ENCODE measurements at regions not wholly inside any gene's neighbourhood (a gene's known extent, or its start where the extent isn't known, plus 50 kb on each side); places are given as distances from the start of the nearest gene placed in this dataset.

DNA sequence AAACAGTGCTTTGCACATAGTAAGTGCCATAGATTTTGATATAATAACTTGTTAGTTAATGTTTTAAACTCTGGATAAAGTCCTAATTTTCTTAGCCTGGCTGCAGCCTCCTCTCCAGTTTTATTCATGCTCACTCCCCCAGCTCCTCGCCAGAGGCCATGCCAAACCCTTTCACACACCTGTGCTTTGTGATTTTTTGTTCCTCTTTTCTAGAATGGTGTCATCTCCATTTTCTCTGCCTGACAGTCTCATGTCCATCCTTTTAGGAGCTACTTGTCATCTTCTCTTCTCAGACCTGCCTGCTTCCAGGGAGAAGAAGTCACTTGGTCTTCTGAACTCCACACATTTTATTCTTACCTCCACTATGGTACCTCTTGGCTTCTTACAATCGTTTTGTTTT, 55.8 kb upstream of the SPATA13 start:
- no peak overlapping the region for H3K4me3 ChIP-seq
- DNase-seq = no peak
- H3K9me3 ChIP-seq = no peaks in the 10 kb centered on the region
- no peaks in the 10 kb centered on the region for H3K27me3 ChIP-seq
- no peaks in the 10 kb centered on the region for H3K36me3 ChIP-seq

DNA sequence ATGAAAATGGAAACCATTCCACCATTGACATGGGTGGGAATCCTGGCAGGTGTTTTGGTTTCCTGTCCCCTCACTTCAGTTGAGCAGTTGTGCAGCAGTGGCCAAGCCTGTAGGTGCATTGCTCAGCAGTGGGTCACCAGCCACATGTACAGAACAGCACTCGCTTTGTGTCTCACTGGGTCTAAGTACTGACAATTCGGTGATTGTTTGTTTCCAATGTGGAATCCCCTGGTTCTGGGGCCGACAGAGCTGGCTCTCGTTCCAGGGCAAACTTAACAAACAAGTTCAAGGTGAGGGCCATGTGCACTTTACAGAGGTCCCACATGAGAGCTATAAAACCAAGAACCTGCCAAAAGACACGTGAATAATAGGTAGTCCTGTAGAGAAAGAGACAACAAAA, 54.1 kb upstream of the SPATA13 start:
- H3K27me3 ChIP-seq = no peaks in the 10 kb centered on the region
- H3K36me3 ChIP-seq = no peaks in the 10 kb centered on the region
- no peak overlapping the region for H3K4me3 ChIP-seq
- DNase-seq = no peak
- H3K9me3 ChIP-seq = no peaks in the 10 kb centered on the region

GRCh38 chr13:24107955-24108614, 52.4 kb upstream of the SPATA13 start:
- H3K9me3 ChIP-seq = no peaks in the 10 kb centered on the region
- H3K27me3 ChIP-seq = no peaks in the 10 kb centered on the region
- H3K36me3 ChIP-seq = no peaks in the 10 kb centered on the region
- DNase-seq = peak; percentile 22
- no peak overlapping the region for H3K4me3 ChIP-seq

- Histone ChIP-seq H3K27me3 (no peaks in the 10 kb centered on the region), H3K36me3 (no peaks in the 10 kb centered on the region), H3K9me3 (no peaks in the 10 kb centered on the region), H3K4me3 (no peak overlapping the region)
- no peak for DNase-seq
Observed at GRCh38 chr13:24108615-24108965, 51.9 kb upstream of the SPATA13 start.

- Histone ChIP-seq H3K9me3 (no peaks in the 10 kb centered on the region), H3K36me3 (no peaks in the 10 kb centered on the region), H3K4me3 (no peak overlapping the region), H3K27me3 (no peaks in the 10 kb centered on the region)
- no peak for DNase-seq
Observed at GRCh38 chr13:24110011-24110410, 50.5 kb upstream of the SPATA13 start.

Data from MG63 (cell line).